ENCODE measurements at regions not wholly inside any gene's neighbourhood (a gene's known extent, or its start where the extent isn't known, plus 50 kb on each side); places are given as distances from the start of the nearest gene placed in this dataset.
A peak's percentile ranks its signal among the peaks of the same experiment; 100 is the strongest.

DNA sequence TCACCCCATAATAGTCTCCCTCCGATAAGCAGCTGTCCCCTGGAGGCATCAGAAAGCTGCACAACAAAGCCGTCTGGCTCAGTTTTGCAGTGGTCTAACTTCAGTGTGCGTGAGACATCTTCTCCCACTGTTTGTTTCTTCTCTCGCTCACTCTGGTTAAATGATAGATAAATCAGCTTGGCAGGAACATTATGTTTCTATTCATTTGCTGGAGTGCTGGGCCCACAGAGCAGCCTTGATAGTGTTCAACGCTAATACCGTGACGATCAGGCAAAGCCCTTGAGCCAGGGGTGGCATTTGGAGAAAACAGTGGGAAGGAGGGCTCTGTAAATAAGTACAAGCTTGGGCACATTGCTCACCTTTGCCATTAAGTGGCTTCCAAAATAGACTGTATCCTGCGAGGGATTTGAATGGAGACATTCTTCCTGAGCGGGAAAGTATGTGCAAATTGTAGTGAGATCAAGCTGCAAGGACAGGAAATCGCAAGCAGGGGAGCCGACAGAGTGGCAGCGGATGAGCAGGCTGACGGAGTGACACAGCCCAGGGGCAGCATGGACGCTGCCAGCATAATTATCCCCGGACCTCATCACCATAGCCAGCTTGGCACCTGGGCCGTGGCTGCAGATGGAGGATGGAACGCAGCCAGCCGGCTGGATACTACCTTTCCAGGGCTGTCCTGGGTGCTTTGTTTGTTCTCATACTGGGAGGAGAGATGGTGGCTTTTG, 256.8 kb upstream of the FZD8 start:
- peaks cover 0 to 2% (median 0%) of the 10 kb centered on the region in 4 donors for H3K9me3 ChIP-seq
- no peak overlapping the region for H3K27ac ChIP-seq
- no peak for DNase-seq
- H3K4me3 ChIP-seq, result no peak overlapping the region
- H3K36me3 ChIP-seq, result no peaks in the 10 kb centered on the region
- H3K4me1 ChIP-seq, result no peaks in the 10 kb centered on the region
- H3K27me3 ChIP-seq, result no peaks in the 10 kb centered on the region
- TF ChIP-seq, protein P1, sequence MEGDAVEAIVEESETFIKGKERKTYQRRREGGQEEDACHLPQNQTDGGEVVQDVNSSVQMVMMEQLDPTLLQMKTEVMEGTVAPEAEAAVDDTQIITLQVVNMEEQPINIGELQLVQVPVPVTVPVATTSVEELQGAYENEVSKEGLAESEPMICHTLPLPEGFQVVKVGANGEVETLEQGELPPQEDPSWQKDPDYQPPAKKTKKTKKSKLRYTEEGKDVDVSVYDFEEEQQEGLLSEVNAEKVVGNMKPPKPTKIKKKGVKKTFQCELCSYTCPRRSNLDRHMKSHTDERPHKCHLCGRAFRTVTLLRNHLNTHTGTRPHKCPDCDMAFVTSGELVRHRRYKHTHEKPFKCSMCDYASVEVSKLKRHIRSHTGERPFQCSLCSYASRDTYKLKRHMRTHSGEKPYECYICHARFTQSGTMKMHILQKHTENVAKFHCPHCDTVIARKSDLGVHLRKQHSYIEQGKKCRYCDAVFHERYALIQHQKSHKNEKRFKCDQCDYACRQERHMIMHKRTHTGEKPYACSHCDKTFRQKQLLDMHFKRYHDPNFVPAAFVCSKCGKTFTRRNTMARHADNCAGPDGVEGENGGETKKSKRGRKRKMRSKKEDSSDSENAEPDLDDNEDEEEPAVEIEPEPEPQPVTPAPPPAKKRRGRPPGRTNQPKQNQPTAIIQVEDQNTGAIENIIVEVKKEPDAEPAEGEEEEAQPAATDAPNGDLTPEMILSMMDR (IDR thresholded peaks at IDR 0.05), result no peak
- TF ChIP-seq POLR2A (IDR thresholded peaks at IDR 0.05), result no peak

DNA sequence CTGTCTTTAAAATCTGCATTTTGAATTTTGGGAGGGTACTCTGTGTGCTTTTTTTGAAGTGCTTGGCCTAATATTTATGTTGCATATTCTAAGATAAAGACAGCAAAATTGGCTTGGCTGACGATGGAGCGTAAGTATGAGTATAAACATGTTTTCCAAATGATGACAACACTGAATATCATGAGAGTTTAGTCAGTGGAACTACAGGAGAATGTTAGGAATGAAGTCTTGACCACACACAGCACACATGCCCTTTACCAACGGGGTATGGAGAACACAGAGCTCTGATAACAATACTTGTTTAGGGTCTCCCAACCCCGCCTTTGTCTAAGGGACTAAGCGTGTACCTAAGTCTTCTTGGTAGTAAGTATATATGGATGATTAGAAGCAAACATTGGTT, 253.9 kb upstream of the FZD8 start:
- H3K36me3 ChIP-seq, result no peaks in the 10 kb centered on the region
- no peaks in the 10 kb centered on the region for H3K27me3 ChIP-seq
- H3K4me3 ChIP-seq, result no peak overlapping the region
- H3K4me1 ChIP-seq, result no peaks in the 10 kb centered on the region
- TF ChIP-seq POLR2A (IDR thresholded peaks at IDR 0.05), result no peak
- TF ChIP-seq, protein P1 (IDR thresholded peaks at IDR 0.05), result no peak
- H3K27ac ChIP-seq, result no peak overlapping the region
- H3K9me3 ChIP-seq, result peaks cover 0 to 3% (median 0%) of the 10 kb centered on the region in 4 donors
- DNase-seq, result no peak

DNA sequence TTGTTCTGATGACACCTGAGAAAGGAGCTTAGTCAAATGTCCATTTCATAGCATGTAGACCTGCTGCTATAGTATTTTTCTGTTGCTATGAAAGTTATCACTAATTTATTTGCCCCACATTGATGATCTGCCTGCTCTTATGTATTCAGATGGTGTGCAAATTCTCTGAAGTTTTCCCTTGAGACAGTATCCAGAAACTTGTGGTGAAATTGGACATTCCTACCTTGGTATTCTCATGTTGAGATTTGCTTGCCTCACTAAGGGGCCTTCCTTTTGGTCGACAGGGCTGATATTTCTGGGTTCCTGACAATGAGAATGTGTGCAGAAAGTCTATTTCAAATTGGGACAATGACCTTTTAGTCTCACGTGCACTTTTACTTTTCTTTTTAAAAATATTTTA, 253.2 kb upstream of the FZD8 start:
- DNase-seq, result no peak

DNA sequence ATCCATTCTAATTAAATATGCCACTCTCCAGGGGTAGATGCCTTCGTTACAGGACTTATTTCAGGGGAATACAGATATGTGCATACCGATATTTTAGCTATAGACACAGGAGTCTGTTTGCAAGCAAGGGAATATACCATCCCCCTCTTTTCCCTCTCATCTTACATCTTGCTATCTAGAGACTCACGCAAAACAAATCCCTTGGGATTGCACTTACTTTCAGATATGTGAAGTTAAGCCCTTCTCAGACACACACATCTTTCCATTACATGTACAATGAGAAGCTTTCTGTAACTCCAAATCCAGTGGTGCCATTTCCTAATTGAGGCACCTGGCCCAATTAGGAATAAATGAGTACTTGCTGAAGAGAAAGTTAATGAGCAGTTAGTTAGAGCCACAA, 250.4 kb upstream of the FZD8 start:
- no peak for TF ChIP-seq POLR2A (IDR thresholded peaks at IDR 0.05)
- TF ChIP-seq, protein P1 (IDR thresholded peaks at IDR 0.05), result no peak
- no peak overlapping the region for H3K27ac ChIP-seq
- H3K36me3 ChIP-seq, result no peaks in the 10 kb centered on the region
- H3K4me3 ChIP-seq, result no peak overlapping the region
- no peak for DNase-seq
- no peaks in the 10 kb centered on the region for H3K4me1 ChIP-seq
- no peaks in the 10 kb centered on the region for H3K27me3 ChIP-seq
- H3K9me3 ChIP-seq, result peaks cover 0 to 3% (median 0%) of the 10 kb centered on the region in 4 donors

More for the DNA sequence above, 253.2 kb upstream of the FZD8 start:
- Histone ChIP-seq H3K4me3 (no peak overlapping the region), H3K9me3 (peaks cover 0 to 3% (median 0%) of the 10 kb centered on the region in 4 donors), H3K27me3 (no peaks in the 10 kb centered on the region), H3K4me1 (no peaks in the 10 kb centered on the region), H3K36me3 (no peaks in the 10 kb centered on the region), H3K27ac (no peak overlapping the region)
- TF ChIP-seq, protein P1 (IDR thresholded peaks at IDR 0.05), result no peak
- TF ChIP-seq POLR2A (IDR thresholded peaks at IDR 0.05), result no peak

GRCh38 chr10:35890676-35891495, 248.8 kb upstream of the FZD8 start:
- Histone ChIP-seq H3K36me3 (no peaks in the 10 kb centered on the region), H3K27ac (peak overlapping the region in 1 of 4 donors; percentile 1), H3K4me3 (no peak overlapping the region), H3K27me3 (no peaks in the 10 kb centered on the region), H3K9me3 (peaks cover 0 to 3% (median 0%) of the 10 kb centered on the region in 4 donors), H3K4me1 (no peaks in the 10 kb centered on the region)
- DNase-seq, result no peak
- TF ChIP-seq, protein P1 (IDR thresholded peaks at IDR 0.05), result no peak
- TF ChIP-seq POLR2A (IDR thresholded peaks at IDR 0.05), result no peak

All from Peyer's patch (tissue), 4 donors.